IMR-90 (cell line): ENCODE measurements at regions not wholly inside any gene's neighbourhood (a gene's known extent, or its start where the extent isn't known, plus 50 kb on each side); places are given as distances from the start of the nearest gene placed in this dataset.

Experiments used
- BHLHE40 ChIP-seq: fragments of 150-350 bp; IDR thresholded peaks from 2 replicates; pipeline ENCODE4 v1.6.1; 2016; ENCODE audit warnings: mild to moderate bottlenecking, low read depth, low read length
- CHD1 ChIP-seq: IDR thresholded peaks from 2 replicates; pipeline ENCODE4 v1.6.1; 2012; ENCODE audit warnings: low read depth, low read length, improper control_type of control experiment
- CTCF ChIP-seq: conservative IDR thresholded peaks from 2 replicates; pipeline ENCODE4 v1.5.1; 2012; ENCODE audit warnings: mild to moderate bottlenecking, low read depth, low read length, improper control_type of control experiment
- ELK1 ChIP-seq: fragments of 150-350 bp; IDR thresholded peaks from 2 replicates; pipeline ENCODE4 v1.6.1; 2016; ENCODE audit warnings: low read depth, mild to moderate bottlenecking, low read length, moderate library complexity, borderline replicate concordance
- FOS ChIP-seq: fragments of 150-350 bp; IDR thresholded peaks from 2 replicates; pipeline ENCODE4 v1.6.1; 2016; ENCODE audit warnings: low read depth, low read length
- MAFK ChIP-seq: IDR thresholded peaks from 2 replicates; pipeline ENCODE4 v1.6.1; 2012; ENCODE audit warnings: low read depth, low read length, improper control_type of control experiment
- MAZ ChIP-seq: IDR thresholded peaks from 2 replicates; pipeline ENCODE4 v1.6.1; 2012; ENCODE audit warnings: low read depth, mild to moderate bottlenecking, low read length, improper control_type of control experiment, moderate library complexity, borderline replicate concordance
- MXI1 ChIP-seq: IDR thresholded peaks from 2 replicates; pipeline ENCODE4 v1.6.1; 2012; ENCODE audit warnings: low read depth, mild to moderate bottlenecking, low read length, moderate library complexity, borderline replicate concordance
- POLR2A ChIP-seq: IDR thresholded peaks from 2 replicates; pipeline ENCODE4 v1.6.1; 2012; ENCODE audit warnings: mild to moderate bottlenecking, low read depth, low read length
- RAD21 ChIP-seq: IDR thresholded peaks from 2 replicates; pipeline ENCODE4 v1.6.1; 2012; ENCODE audit warnings: low read length, improper control_type of control experiment
- RFX5 ChIP-seq: IDR thresholded peaks from 2 replicates; pipeline ENCODE4 v1.8.0; 2012; ENCODE audit warnings: low read depth, mild to moderate bottlenecking, low read length, moderate library complexity
- SMC3 ChIP-seq: fragments of 150-350 bp; IDR thresholded peaks from 2 replicates; pipeline ENCODE4 v1.6.1; 2016; ENCODE audit warnings: low read depth, mild to moderate bottlenecking, antibody characterized with exemption, low read length, moderate library complexity
- USF2 ChIP-seq: fragments of 150-350 bp; IDR thresholded peaks from 2 replicates; pipeline ENCODE4 v1.6.1; 2017; ENCODE audit warnings: mild to moderate bottlenecking, antibody characterized with exemption, low read length, low read depth

GRCh38 chr2:215612786-215613185 is 176.9 kb upstream of the FN1 start:
- TF ChIP-seq RAD21 (no peak), USF2 (no peak), POLR2A (no peak), CTCF (no peak), MXI1 (no peak), BHLHE40 (no peak), MAFK (peak; percentile 43), MAZ (no peak), RFX5 (no peak), SMC3 (no peak), CHD1 (no peak), ELK1 (no peak), FOS (no peak)
